Breast epithelium (tissue), 3 donors: ENCODE measurements at regions not wholly inside any gene's neighbourhood (a gene's known extent, or its start where the extent isn't known, plus 50 kb on each side); places are given as distances from the start of the nearest gene placed in this dataset.

Experiments
- POLR2A ChIP-seq: fragments of 450-650 bp; IDR thresholded peaks from one replicate; pipeline ENCODE4 v1.6.1; 2016; ENCODE audit warnings: antibody characterized with exemption, mild to moderate bottlenecking, moderate library complexity
- TF ChIP-seq, protein P1 (sequence below), 3 donors: fragments of 450-650 bp; IDR thresholded peaks; one replicate each; pipeline ENCODE4 v1.5.1; 2016 to 2017; ENCODE audit warnings: antibody characterized with exemption in 3 of 3, mild to moderate bottlenecking in 3 of 3, moderate library complexity in 3 of 3

DNA sequence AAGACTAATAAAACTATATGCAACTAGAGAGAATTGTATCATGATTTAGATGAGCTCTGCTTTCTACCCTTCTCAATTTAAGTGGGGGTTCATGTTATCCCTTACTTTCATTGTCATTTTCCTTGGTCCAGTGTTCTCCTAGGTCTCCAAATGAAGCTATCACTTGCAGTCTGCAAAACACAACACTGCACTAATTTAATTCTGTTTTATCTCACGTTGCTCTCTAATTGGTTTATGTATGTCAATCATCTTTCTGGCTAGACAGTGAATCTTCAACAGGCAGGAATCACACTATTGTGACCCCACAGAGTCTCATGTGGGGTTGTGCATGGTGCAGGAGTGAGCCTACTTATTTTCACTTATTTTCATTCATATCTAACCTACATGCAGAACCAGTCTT is 348.3 kb upstream of the SYT4 start:
- TF ChIP-seq, protein P1, sequence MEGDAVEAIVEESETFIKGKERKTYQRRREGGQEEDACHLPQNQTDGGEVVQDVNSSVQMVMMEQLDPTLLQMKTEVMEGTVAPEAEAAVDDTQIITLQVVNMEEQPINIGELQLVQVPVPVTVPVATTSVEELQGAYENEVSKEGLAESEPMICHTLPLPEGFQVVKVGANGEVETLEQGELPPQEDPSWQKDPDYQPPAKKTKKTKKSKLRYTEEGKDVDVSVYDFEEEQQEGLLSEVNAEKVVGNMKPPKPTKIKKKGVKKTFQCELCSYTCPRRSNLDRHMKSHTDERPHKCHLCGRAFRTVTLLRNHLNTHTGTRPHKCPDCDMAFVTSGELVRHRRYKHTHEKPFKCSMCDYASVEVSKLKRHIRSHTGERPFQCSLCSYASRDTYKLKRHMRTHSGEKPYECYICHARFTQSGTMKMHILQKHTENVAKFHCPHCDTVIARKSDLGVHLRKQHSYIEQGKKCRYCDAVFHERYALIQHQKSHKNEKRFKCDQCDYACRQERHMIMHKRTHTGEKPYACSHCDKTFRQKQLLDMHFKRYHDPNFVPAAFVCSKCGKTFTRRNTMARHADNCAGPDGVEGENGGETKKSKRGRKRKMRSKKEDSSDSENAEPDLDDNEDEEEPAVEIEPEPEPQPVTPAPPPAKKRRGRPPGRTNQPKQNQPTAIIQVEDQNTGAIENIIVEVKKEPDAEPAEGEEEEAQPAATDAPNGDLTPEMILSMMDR (IDR thresholded peaks at IDR 0.05), result no peak
- TF ChIP-seq POLR2A, result no peak
